ENCODE measurements at regions not wholly inside any gene's neighbourhood (a gene's known extent, or its start where the extent isn't known, plus 50 kb on each side); places are given as distances from the start of the nearest gene placed in this dataset.

GRCh38 chr16:51434567-51435198 lies 283.6 kb upstream of the SALL1 start:
- DNase-seq (ENCODE audit: low read depth, low spot score): no peak

GRCh38 chr16:51433599-51433998 lies 282.5 kb upstream of the SALL1 start:
- no peak for DNase-seq (ENCODE audit: low read depth, low spot score)

- peak; percentile 54 for DNase-seq (ENCODE audit: low read depth, low spot score)
Observed at GRCh38 chr16:51431517-51432241, 280.6 kb upstream of the SALL1 start.

- DNase-seq (ENCODE audit: low read depth, low spot score): no peak
Observed at GRCh38 chr16:51430716-51431369, 279.8 kb upstream of the SALL1 start.

GRCh38 chr16:51429041-51429440 lies 278.0 kb upstream of the SALL1 start:
- no peak for DNase-seq (ENCODE audit: low read depth, low spot score)

GRCh38 chr16:51427085-51427484 lies 276.0 kb upstream of the SALL1 start:
- DNase-seq (ENCODE audit: low read depth, low spot score): no peak

- DNase-seq (ENCODE audit: low read depth, low spot score): no peak
Observed at GRCh38 chr16:51426276-51426675, 275.2 kb upstream of the SALL1 start.

- DNase-seq (ENCODE audit: low read depth, low spot score): no peak
Observed at GRCh38 chr16:51420247-51420646, 269.2 kb upstream of the SALL1 start.

GRCh38 chr16:51419768-51420167 lies 268.7 kb upstream of the SALL1 start:
- no peak for DNase-seq (ENCODE audit: low read depth, low spot score)

GRCh38 chr16:51418258-51418657 lies 267.2 kb upstream of the SALL1 start:
- DNase-seq (ENCODE audit: low read depth, low spot score): no peak

GRCh38 chr16:51416926-51417325 lies 265.9 kb upstream of the SALL1 start:
- no peak for DNase-seq (ENCODE audit: low read depth, low spot score)

- DNase-seq (ENCODE audit: low read depth, low spot score): no peak
Observed at GRCh38 chr16:51410125-51410524, 259.1 kb upstream of the SALL1 start.

- no peak for DNase-seq (ENCODE audit: low read depth, low spot score)
Observed at GRCh38 chr16:51409001-51409675, 258.1 kb upstream of the SALL1 start.

- no peak for DNase-seq (ENCODE audit: low read depth, low spot score)
Observed at GRCh38 chr16:51408357-51408756, 257.3 kb upstream of the SALL1 start.

GRCh38 chr16:51407921-51408320 lies 256.9 kb upstream of the SALL1 start:
- DNase-seq (ENCODE audit: low read depth, low spot score): no peak

GRCh38 chr16:51407199-51407598 lies 256.1 kb upstream of the SALL1 start:
- no peak for DNase-seq (ENCODE audit: low read depth, low spot score)

- no peak for DNase-seq (ENCODE audit: low read depth, low spot score)
Observed at GRCh38 chr16:51405361-51405760, 254.3 kb upstream of the SALL1 start.

- DNase-seq (ENCODE audit: low read depth, low spot score): no peak
Observed at GRCh38 chr16:51404386-51404785, 253.3 kb upstream of the SALL1 start.

GRCh38 chr16:51402785-51403184 lies 251.7 kb upstream of the SALL1 start:
- DNase-seq (ENCODE audit: low read depth, low spot score): no peak

- DNase-seq (ENCODE audit: low read depth, low spot score): no peak
Observed at GRCh38 chr16:51402298-51402697, 251.2 kb upstream of the SALL1 start.

GRCh38 chr16:51401673-51402072 lies 250.6 kb upstream of the SALL1 start:
- no peak for DNase-seq (ENCODE audit: low read depth, low spot score)

- DNase-seq (ENCODE audit: low read depth, low spot score): no peak
Observed at GRCh38 chr16:51399908-51400670, 249.0 kb upstream of the SALL1 start.
